IMR-90 (cell line): ENCODE measurements at regions not wholly inside any gene's neighbourhood (a gene's known extent, or its start where the extent isn't known, plus 50 kb on each side); places are given as distances from the start of the nearest gene placed in this dataset.

Source experiments
- ATAC-seq: fragments of 200-7000 bp; cut with Tn5 transposase; 2 replicates; pipeline ENCODE4 v1.9.1; 2020; ENCODE audit warnings: low read depth, mild to moderate bottlenecking, moderate library complexity
- BruUV-seq: library from RNA; stranded (reverse); fragments of 400-500 nt; replicated peaks from 2 replicates; lab custom pipeline; 2021; lab: Mats Ljungman, UMichigan
- CTCF ChIA-PET: fragments of 300-600 bp; formaldehyde crosslinking; extraction: SDS; loops from one replicate; lab custom pipeline; 2021; ENCODE audit warnings: antibody characterized with exemption; lab: Yijun Ruan, JAX
- POLR2A ChIA-PET: fragments of 300-600 bp; sonication (Branson Sonifier 250); formaldehyde crosslinking; loops from one replicate; lab custom pipeline; 2022; ENCODE audit warnings: antibody characterized with exemption; ENCODE audit not compliant: unreplicated experiment; lab: Charles Lee
- DNase-seq: peaks from one replicate; pipeline ENCODE4 v3.0.0; 2013
- H2AFZ ChIP-seq: replicated peaks from 2 replicates; pipeline ENCODE3; 2013; ENCODE audit warnings: low read length, mild to moderate bottlenecking; ENCODE audit not compliant: poor library complexity
- H2AK5ac ChIP-seq: 2 replicates; pipeline ENCODE4 v1.6.1; 2013; ENCODE audit warnings: low read depth, low read length, inconsistent platforms
- H2AK9ac ChIP-seq: replicated peaks from 2 replicates; pipeline ENCODE3; 2013; ENCODE audit warnings: mild to moderate bottlenecking, low read depth, low read length, moderate library complexity; ENCODE audit not compliant: poor library complexity
- H2BK120ac ChIP-seq: 2 replicates; pipeline ENCODE4 v1.6.1; 2013; ENCODE audit warnings: low read depth, low read length, inconsistent platforms
- H2BK15ac ChIP-seq: 3 replicates; pipeline ENCODE4 v1.6.1; 2013; ENCODE audit warnings: low read depth, low read length, inconsistent platforms
- H2BK20ac ChIP-seq: 2 replicates; pipeline ENCODE4 v1.6.1; 2013; ENCODE audit warnings: low read depth, mild to moderate bottlenecking, inconsistent platforms, low read length, moderate library complexity
- H2BK5ac ChIP-seq: 2 replicates; pipeline ENCODE4 v1.6.1; 2013; ENCODE audit warnings: mild to moderate bottlenecking, low read depth, low read length, inconsistent platforms; ENCODE audit not compliant: poor library complexity, severe bottlenecking
- H3K14ac ChIP-seq: replicated peaks from 2 replicates; pipeline ENCODE4 v1.6.1; 2013; ENCODE audit warnings: low read depth, low read length, inconsistent platforms
- H3K18ac ChIP-seq: 2 replicates; pipeline ENCODE4 v1.6.1; 2013; ENCODE audit warnings: low read depth, low read length, control low read depth
- H3K23ac ChIP-seq: 2 replicates; pipeline ENCODE4 v1.6.1; 2013; ENCODE audit warnings: low read depth, low read length, inconsistent platforms
- H3K27ac ChIP-seq: 2 replicates; pipeline ENCODE4 v1.5.1; 2013; ENCODE audit warnings: mild to moderate bottlenecking, control low read depth, low read length; ENCODE audit not compliant: insufficient read depth
- H3K27me3 ChIP-seq: 2 replicates; pipeline ENCODE4 v1.6.1; 2013; ENCODE audit warnings: low read length; ENCODE audit not compliant: control insufficient read depth, insufficient read depth
- H3K36me3 ChIP-seq: 2 replicates; pipeline ENCODE4 v1.6.1; 2013; ENCODE audit warnings: low read length, mixed read lengths; ENCODE audit not compliant: control insufficient read depth, insufficient read depth
- H3K4ac ChIP-seq: 2 replicates; pipeline ENCODE4 v1.6.1; 2013; ENCODE audit warnings: low read depth, low read length, inconsistent platforms
- H3K4me1 ChIP-seq: 2 replicates; pipeline ENCODE4 v1.6.1; 2013; ENCODE audit warnings: low read length, mixed read lengths; ENCODE audit not compliant: control insufficient read depth, insufficient read depth
- H3K4me2 ChIP-seq: 2 replicates; pipeline ENCODE4 v1.6.1; 2013; ENCODE audit warnings: low read depth, mild to moderate bottlenecking, control low read depth, low read length, moderate library complexity
- H3K4me3 ChIP-seq: 2 replicates; pipeline ENCODE4 v1.5.1; 2013; ENCODE audit warnings: low read depth, mild to moderate bottlenecking, control low read depth, low read length, moderate library complexity; ENCODE audit not compliant: insufficient read depth
- H3K56ac ChIP-seq: 2 replicates; pipeline ENCODE4 v1.6.1; 2013; ENCODE audit warnings: low read length, inconsistent platforms; ENCODE audit not compliant: insufficient read depth; ENCODE audit errors: extremely low read depth
- H3K79me1 ChIP-seq, 2 experiments: 2 replicates each; pipeline ENCODE4 v1.6.1; 2013; ENCODE audit warnings: low read length in 2 of 2, inconsistent platforms in 1 of 2, low read depth in 1 of 2
- H3K9ac ChIP-seq: 2 replicates; pipeline ENCODE4 v1.6.1; 2013; ENCODE audit warnings: low read depth, low read length, control low read depth
- H3K9me1 ChIP-seq: 2 replicates; pipeline ENCODE4 v1.6.1; 2013; ENCODE audit warnings: low read length, inconsistent platforms; ENCODE audit not compliant: insufficient read depth
- H3K9me3 ChIP-seq: 2 replicates; pipeline ENCODE4 v1.6.1; 2013; ENCODE audit warnings: low read length; ENCODE audit not compliant: control insufficient read depth, insufficient read depth
- H4K20me1 ChIP-seq: 2 replicates; pipeline ENCODE4 v1.6.1; 2013; ENCODE audit warnings: low read length, inconsistent platforms; ENCODE audit not compliant: insufficient read depth
- H4K5ac ChIP-seq: 2 replicates; pipeline ENCODE4 v1.6.1; 2013; ENCODE audit warnings: mild to moderate bottlenecking, low read depth, low read length, control low read depth
- H4K8ac ChIP-seq, 2 experiments: 2 replicates each; pipeline ENCODE4 v1.6.1; 2013; ENCODE audit warnings: low read depth in 2 of 2, low read length in 2 of 2, control low read depth in 1 of 2, inconsistent platforms in 1 of 2
- H4K91ac ChIP-seq: 2 replicates; pipeline ENCODE4 v1.6.1; 2013; ENCODE audit warnings: low read depth, low read length, inconsistent platforms; ENCODE audit not compliant: insufficient read depth
- BHLHE40 ChIP-seq: fragments of 150-350 bp; IDR thresholded peaks from 2 replicates; pipeline ENCODE4 v1.6.1; 2016; ENCODE audit warnings: mild to moderate bottlenecking, low read depth, low read length
- CEBPB ChIP-seq: IDR thresholded peaks from 2 replicates; pipeline ENCODE4 v1.6.1; 2012; ENCODE audit warnings: low read depth, low read length, improper control_type of control experiment
- CHD1 ChIP-seq: IDR thresholded peaks from 2 replicates; pipeline ENCODE4 v1.6.1; 2012; ENCODE audit warnings: low read depth, low read length, improper control_type of control experiment
- CTCF ChIP-seq: conservative IDR thresholded peaks from 2 replicates; pipeline ENCODE4 v1.5.1; 2012; ENCODE audit warnings: mild to moderate bottlenecking, low read depth, low read length, improper control_type of control experiment
- ELK1 ChIP-seq: fragments of 150-350 bp; IDR thresholded peaks from 2 replicates; pipeline ENCODE4 v1.6.1; 2016; ENCODE audit warnings: low read depth, mild to moderate bottlenecking, low read length, moderate library complexity, borderline replicate concordance
- FOS ChIP-seq: fragments of 150-350 bp; IDR thresholded peaks from 2 replicates; pipeline ENCODE4 v1.6.1; 2016; ENCODE audit warnings: low read depth, low read length
- MAFK ChIP-seq: IDR thresholded peaks from 2 replicates; pipeline ENCODE4 v1.6.1; 2012; ENCODE audit warnings: low read depth, low read length, improper control_type of control experiment
- MAZ ChIP-seq: IDR thresholded peaks from 2 replicates; pipeline ENCODE4 v1.6.1; 2012; ENCODE audit warnings: low read depth, mild to moderate bottlenecking, low read length, improper control_type of control experiment, moderate library complexity, borderline replicate concordance
- POLR2A ChIP-seq: IDR thresholded peaks from 2 replicates; pipeline ENCODE4 v1.6.1; 2012; ENCODE audit warnings: mild to moderate bottlenecking, low read depth, low read length
- RAD21 ChIP-seq: IDR thresholded peaks from 2 replicates; pipeline ENCODE4 v1.6.1; 2012; ENCODE audit warnings: low read length, improper control_type of control experiment
- RFX5 ChIP-seq: IDR thresholded peaks from 2 replicates; pipeline ENCODE4 v1.8.0; 2012; ENCODE audit warnings: low read depth, mild to moderate bottlenecking, low read length, moderate library complexity
- SMC3 ChIP-seq: fragments of 150-350 bp; IDR thresholded peaks from 2 replicates; pipeline ENCODE4 v1.6.1; 2016; ENCODE audit warnings: low read depth, mild to moderate bottlenecking, antibody characterized with exemption, low read length, moderate library complexity
- WGBS, 2 experiments: methylation state at CpG; one replicate each; pipeline versions ENCODE4 v1.1.5 to v1.1.7; 2013; ENCODE audit warnings: missing lambda C conversion rate in 2 of 2; ENCODE audit not compliant: insufficient read length in 1 of 2; ENCODE audit errors: extremely low coverage in 2 of 2; 5-methylcytosine and 5-hydroxymethylcytosine counted together
- dilution Hi-C: fragments of 300-500 bp; cut with HindIII; formaldehyde crosslinking; loops from one replicate; pipeline ENCODE4 v1.14.3; 2018; ENCODE audit warnings: low sequenced_read_pairs; ENCODE audit not compliant: unreplicated experiment
- in situ Hi-C: fragments of 300-500 bp; cut with MboI; formaldehyde crosslinking; loops from 3 replicates; pipeline ENCODE4 v1.14.3; 2019; ENCODE audit warnings: low sequenced_read_pairs, inconsistent platforms, mixed read lengths
- intact Hi-C: fragments of 100-400 bp; cut with micrococcal nuclease; formaldehyde crosslinking; loops from 2 replicates; pipeline ENCODE4 v1.10.0; 2022
- TF ChIP-seq, protein P1 (sequence below): fragments of 150-350 bp; IDR thresholded peaks from 2 replicates; pipeline ENCODE4 v1.6.1; 2017; ENCODE audit warnings: mild to moderate bottlenecking, antibody characterized with exemption, low read length, low read depth

GRCh38 chr10:43751646-43752045, 103.0 kb upstream of the ZNF32 start:
- no peak overlapping the region for H2AK9ac ChIP-seq
- H4K91ac ChIP-seq = no peak overlapping the region
- H3K9me1 ChIP-seq = no peaks in the 10 kb centered on the region
- ChIA-PET POLR2A (no interaction called here), CTCF (no interaction called here)
- no peak overlapping the region for H3K18ac ChIP-seq
- DNase-seq (no peak), ATAC-seq (no peak)
- H2BK20ac ChIP-seq = no peak overlapping the region
- no peaks in the 10 kb centered on the region for H3K4me1 ChIP-seq
- no peak overlapping the region for H4K8ac ChIP-seq
- no peak overlapping the region for H3K4me3 ChIP-seq
- TF ChIP-seq MAFK (no peak), SMC3 (no peak), BHLHE40 (no peak), RFX5 (no peak), CEBPB (no peak), ELK1 (no peak), POLR2A (no peak), CHD1 (no peak), RAD21 (no peak), FOS (no peak), CTCF (no peak), MAZ (no peak)
- TF ChIP-seq, protein P1, sequence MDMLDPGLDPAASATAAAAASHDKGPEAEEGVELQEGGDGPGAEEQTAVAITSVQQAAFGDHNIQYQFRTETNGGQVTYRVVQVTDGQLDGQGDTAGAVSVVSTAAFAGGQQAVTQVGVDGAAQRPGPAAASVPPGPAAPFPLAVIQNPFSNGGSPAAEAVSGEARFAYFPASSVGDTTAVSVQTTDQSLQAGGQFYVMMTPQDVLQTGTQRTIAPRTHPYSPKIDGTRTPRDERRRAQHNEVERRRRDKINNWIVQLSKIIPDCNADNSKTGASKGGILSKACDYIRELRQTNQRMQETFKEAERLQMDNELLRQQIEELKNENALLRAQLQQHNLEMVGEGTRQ = no peak
- no peaks in the 10 kb centered on the region for H3K27me3 ChIP-seq
- no peaks in the 10 kb centered on the region for H4K20me1 ChIP-seq
- no peak overlapping the region for H3K23ac ChIP-seq
- H2BK15ac ChIP-seq = no peak overlapping the region
- in situ Hi-C loops (no loop called here), intact Hi-C loops (no loop called here), dilution Hi-C loops (no loop called here)
- no peak overlapping the region for H3K14ac ChIP-seq
- 80% methylated on average over 2 of the region's 5 CpGs; no CpG with 5 or more reads in 1 of the 2 experiments for WGBS, 2 experiments
- H3K4ac ChIP-seq = no peak overlapping the region
- H2BK5ac ChIP-seq = no peak overlapping the region
- no peaks in the 10 kb centered on the region for H3K79me1 ChIP-seq
- H3K9me3 ChIP-seq = no peaks in the 10 kb centered on the region
- no peak overlapping the region for H2AFZ ChIP-seq
- H3K9ac ChIP-seq = no peak overlapping the region
- no peak overlapping the region for H2BK120ac ChIP-seq
- H3K36me3 ChIP-seq = no peaks in the 10 kb centered on the region
- H2AK5ac ChIP-seq = no peak overlapping the region
- no peak overlapping the region for H3K4me2 ChIP-seq
- no peak overlapping the region for H4K5ac ChIP-seq
- H3K56ac ChIP-seq = no peak overlapping the region
- no TSS peak for BruUV-seq
- H3K27ac ChIP-seq = no peak overlapping the region
